B cell (primary cell): ENCODE measurements at regions not wholly inside any gene's neighbourhood (a gene's known extent, or its start where the extent isn't known, plus 50 kb on each side); places are given as distances from the start of the nearest gene placed in this dataset.

Experiments used
- ATAC-seq: fragments of 200-7000 bp; cut with Tn5 transposase; one replicate; pipeline ENCODE4 v1.10.0; 2021; ENCODE audit warnings: low read depth, mild to moderate bottlenecking, moderate number of reproducible peaks, moderate library complexity
- CTCF ChIA-PET: fragments of 350-600 bp; sonication (Branson Sonifier 250); formaldehyde crosslinking; loops from one replicate; lab custom pipeline; 2021; ENCODE audit warnings: antibody characterized with exemption, inconsistent platforms; lab: Charles Lee
- POLR2A ChIA-PET: fragments of 350-600 bp; sonication (Branson Sonifier 250); formaldehyde crosslinking; loops from one replicate; lab custom pipeline; 2021; ENCODE audit warnings: antibody characterized with exemption; lab: Charles Lee
- DNase-seq: peaks from one replicate; pipeline ENCODE4 v3.0.0; 2013
- H2AFZ ChIP-seq: 2 replicates; pipeline ENCODE4 v1.6.1; 2012; ENCODE audit warnings: mild to moderate bottlenecking, low read depth, low read length; ENCODE audit not compliant: insufficient read depth, poor library complexity, severe bottlenecking
- H3K27ac ChIP-seq, 2 donors: 1 replicate in 1 of 2; 2 replicates in 1 of 2; pipeline ENCODE4 v1.5.1; 2012 to 2013; ENCODE audit warnings: low read length in 2 of 2, mild to moderate bottlenecking in 2 of 2, moderate library complexity in 1 of 2
- H3K27me3 ChIP-seq, 4 experiments: fragments of 200-600 bp in 1 of 4; sonication (generic) in 1 of 4; replicated peaks in 1 of 4; 1 replicate in 2 of 4; 2 replicates in 2 of 4; pipeline versions ENCODE4 v1.6.1 to v1.7.0; 2013 to 2016; ENCODE audit warnings: low read length in 3 of 4, mild to moderate bottlenecking in 2 of 4, mixed read lengths in 1 of 4, moderate library complexity in 1 of 4; ENCODE audit not compliant: insufficient read depth in 4 of 4, control insufficient read depth in 3 of 4; ENCODE audit errors: control extremely low read depth in 1 of 4
- H3K36me3 ChIP-seq, 2 experiments: replicated peaks in 1 of 2; 1 replicate in 1 of 2; 2 replicates in 1 of 2; pipeline versions ENCODE4 v1.6.1 to v1.7.1; 2013; ENCODE audit warnings: low read length in 1 of 2; ENCODE audit not compliant: insufficient read depth in 2 of 2, control insufficient read depth in 1 of 2; ENCODE audit errors: control extremely low read depth in 1 of 2, extremely low read depth in 1 of 2
- H3K4me1 ChIP-seq, 2 donors: fragments of 200-600 bp in 1 of 2; sonication (generic) in 1 of 2; 1 replicate in 1 of 2; 2 replicates in 1 of 2; pipeline versions ENCODE4 v1.5.1 to v1.6.1; 2013 to 2017; ENCODE audit warnings: low read length in 2 of 2; ENCODE audit not compliant: control insufficient read depth in 2 of 2, insufficient read depth in 2 of 2
- H3K4me2 ChIP-seq: replicated peaks from 2 replicates; pipeline ENCODE3; 2012; ENCODE audit warnings: mild to moderate bottlenecking, low read depth, low read length; ENCODE audit not compliant: poor library complexity, severe bottlenecking
- H3K4me3 ChIP-seq, 5 experiments: fragments of 200-600 bp in 1 of 5; sonication (generic) in 1 of 5; 1 replicate in 3 of 5; 2 replicates in 2 of 5; pipeline versions ENCODE4 v1.5.1 to v1.7.0; 2011 to 2016; ENCODE audit warnings: low read length in 4 of 5, mild to moderate bottlenecking in 4 of 5, low read depth in 2 of 5, control low read depth in 1 of 5, moderate library complexity in 1 of 5; ENCODE audit not compliant: insufficient read depth in 1 of 5; ENCODE audit errors: control extremely low read depth in 1 of 5, extremely low read depth in 1 of 5
- H3K79me2 ChIP-seq: fragments of 200-600 bp; sonication (generic); one replicate; pipeline ENCODE4 v1.6.0; 2016; ENCODE audit warnings: low read length; ENCODE audit not compliant: control insufficient read depth, insufficient read depth
- H3K9ac ChIP-seq: fragments of 200-600 bp; sonication (generic); 2 replicates; pipeline ENCODE4 v1.6.1; 2017; ENCODE audit warnings: mild to moderate bottlenecking, low read length, moderate library complexity
- H3K9me3 ChIP-seq, 3 donors: one replicate each; pipeline versions ENCODE4 v1.6.1 to v1.7.1; 2013; ENCODE audit warnings: low read length in 2 of 3; ENCODE audit not compliant: control insufficient read depth in 2 of 3, insufficient read depth in 1 of 3; ENCODE audit errors: control extremely low read depth in 1 of 3
- H4K20me1 ChIP-seq: 2 replicates; pipeline ENCODE4 v1.6.0; 2012; ENCODE audit warnings: mild to moderate bottlenecking, low read length; ENCODE audit not compliant: insufficient read depth, control insufficient read depth, poor library complexity, severe bottlenecking
- H3K27ac Mint-ChIP-seq: one replicate; pipeline ENCODE4 v1.8.0; 2021; ENCODE audit warnings: mixed read lengths
- H3K27me3 Mint-ChIP-seq: one replicate; pipeline ENCODE4 v1.8.0; 2021; ENCODE audit warnings: mixed read lengths
- H3K4me1 Mint-ChIP-seq: one replicate; pipeline ENCODE4 v1.8.0; 2021; ENCODE audit warnings: mixed read lengths
- H3K4me3 Mint-ChIP-seq: one replicate; pipeline ENCODE4 v1.8.0; 2021; ENCODE audit warnings: mixed read lengths
- H3K9me3 Mint-ChIP-seq: one replicate; pipeline ENCODE4 v1.8.0; 2022; ENCODE audit warnings: mixed read lengths; ENCODE audit not compliant: insufficient read depth
- EZH2 ChIP-seq: IDR thresholded peaks from 2 replicates; pipeline ENCODE4 v1.6.1; 2012; ENCODE audit warnings: borderline replicate concordance, low read depth, mild to moderate bottlenecking, moderate library complexity, low read length; ENCODE audit not compliant: insufficient read depth, poor library complexity, severe bottlenecking
- WGBS: methylation state at CpG from one replicate; pipeline ENCODE4 v1.1.5; 2013; ENCODE audit warnings: missing lambda C conversion rate; ENCODE audit not compliant: insufficient coverage; 5-methylcytosine and 5-hydroxymethylcytosine counted together
- intact Hi-C: fragments of 100-400 bp; cut with micrococcal nuclease; formaldehyde crosslinking; loops from one replicate; pipeline ENCODE4 v1.10.0; 2022
- TF ChIP-seq, protein P1 (sequence below): fragments of 200-600 bp; IDR thresholded peaks from one replicate; pipeline ENCODE4 v1.8.0; 2022; ENCODE audit warnings: antibody characterized with exemption, mild to moderate bottlenecking

- Histone ChIP-seq H3K4me1 (no peaks in the 10 kb centered on the region), H3K9ac (no peak overlapping the region), H2AFZ (no peak overlapping the region), H3K36me3 (no peaks in the 10 kb centered on the region), H4K20me1 (no peaks in the 10 kb centered on the region), H3K27ac (no peak overlapping the region), H3K4me2 (no peak overlapping the region), H3K79me2 (no peaks in the 10 kb centered on the region), H3K27me3 (no peaks in the 10 kb centered on the region), H3K4me3 (no peak overlapping the region), H3K9me3 (no peaks in the 10 kb centered on the region)
- 100% methylated on average over 2 of the region's 3 CpGs for WGBS
- ChIA-PET POLR2A (no interaction called here), CTCF (no interaction called here)
- Mint-ChIP-seq H3K4me3 (no peak overlapping the region), H3K9me3 (peaks cover 7% of the 10 kb centered on the region), H3K27me3 (no peaks in the 10 kb centered on the region), H3K4me1 (no peaks in the 10 kb centered on the region), H3K27ac (no peak overlapping the region)
- TF ChIP-seq, protein P1, sequence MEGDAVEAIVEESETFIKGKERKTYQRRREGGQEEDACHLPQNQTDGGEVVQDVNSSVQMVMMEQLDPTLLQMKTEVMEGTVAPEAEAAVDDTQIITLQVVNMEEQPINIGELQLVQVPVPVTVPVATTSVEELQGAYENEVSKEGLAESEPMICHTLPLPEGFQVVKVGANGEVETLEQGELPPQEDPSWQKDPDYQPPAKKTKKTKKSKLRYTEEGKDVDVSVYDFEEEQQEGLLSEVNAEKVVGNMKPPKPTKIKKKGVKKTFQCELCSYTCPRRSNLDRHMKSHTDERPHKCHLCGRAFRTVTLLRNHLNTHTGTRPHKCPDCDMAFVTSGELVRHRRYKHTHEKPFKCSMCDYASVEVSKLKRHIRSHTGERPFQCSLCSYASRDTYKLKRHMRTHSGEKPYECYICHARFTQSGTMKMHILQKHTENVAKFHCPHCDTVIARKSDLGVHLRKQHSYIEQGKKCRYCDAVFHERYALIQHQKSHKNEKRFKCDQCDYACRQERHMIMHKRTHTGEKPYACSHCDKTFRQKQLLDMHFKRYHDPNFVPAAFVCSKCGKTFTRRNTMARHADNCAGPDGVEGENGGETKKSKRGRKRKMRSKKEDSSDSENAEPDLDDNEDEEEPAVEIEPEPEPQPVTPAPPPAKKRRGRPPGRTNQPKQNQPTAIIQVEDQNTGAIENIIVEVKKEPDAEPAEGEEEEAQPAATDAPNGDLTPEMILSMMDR: no peak
- no peak for TF ChIP-seq EZH2
- intact Hi-C loops: no loop called here
- ATAC-seq (no peak), DNase-seq (no peak)
Measured at GRCh38 chr6:23562554-23562953, 563.5 kb upstream of the NRSN1 start.

GRCh38 chr6:23563323-23563722 lies 562.7 kb upstream of the NRSN1 start:
- H3K9ac ChIP-seq: no peak overlapping the region
- H3K4me1 ChIP-seq: no peaks in the 10 kb centered on the region
- intact Hi-C loops: no loop called here
- H3K36me3 ChIP-seq: no peaks in the 10 kb centered on the region
- no CpG with 5 or more reads among the region's 3 CpGs for WGBS
- TF ChIP-seq, protein P1: no peak
- no peak for TF ChIP-seq EZH2
- Mint-ChIP-seq H3K4me3 (no peak overlapping the region), H3K27me3 (no peaks in the 10 kb centered on the region), H3K4me1 (no peaks in the 10 kb centered on the region), H3K9me3 (peaks cover 7% of the 10 kb centered on the region), H3K27ac (no peak overlapping the region)
- H3K27me3 ChIP-seq: no peaks in the 10 kb centered on the region
- H4K20me1 ChIP-seq: no peaks in the 10 kb centered on the region
- H3K9me3 ChIP-seq: no peaks in the 10 kb centered on the region
- H3K79me2 ChIP-seq: no peaks in the 10 kb centered on the region
- no peak overlapping the region for H3K4me2 ChIP-seq
- no peak for ATAC-seq
- no peak overlapping the region for H2AFZ ChIP-seq
- DNase-seq: no peak
- no peak overlapping the region for H3K27ac ChIP-seq
- POLR2A ChIA-PET: no interaction called here
- CTCF ChIA-PET: no interaction called here
- H3K4me3 ChIP-seq: no peak overlapping the region
